SU-DHL-6 (cell line): ENCODE measurements at regions not wholly inside any gene's neighbourhood (a gene's known extent, or its start where the extent isn't known, plus 50 kb on each side); places are given as distances from the start of the nearest gene placed in this dataset.

ENCODE experiments used
- EZH2phosphoT487 ChIP-seq: fragments of 200-600 bp; sonication (generic), shearing (Covaris generic); conservative IDR thresholded peaks from 2 replicates; pipeline ENCODE4 v1.6.1; 2018; ENCODE audit warnings: mild to moderate bottlenecking, antibody characterized with exemption, low read length, moderate library complexity, mixed read lengths
- TF ChIP-seq, protein P1 (sequence below): fragments of 200-600 bp; sonication (generic); IDR thresholded peaks from one replicate; pipeline ENCODE4 v1.5.1; 2017; ENCODE audit warnings: antibody characterized with exemption, mild to moderate bottlenecking, low read length, moderate library complexity; ENCODE audit not compliant: insufficient read depth, poor library complexity, severe bottlenecking

GRCh38 chr2:234671231-234671630 is 174.3 kb upstream of the ARL4C start:
- no peak for TF ChIP-seq EZH2phosphoT487
- TF ChIP-seq, protein P1, sequence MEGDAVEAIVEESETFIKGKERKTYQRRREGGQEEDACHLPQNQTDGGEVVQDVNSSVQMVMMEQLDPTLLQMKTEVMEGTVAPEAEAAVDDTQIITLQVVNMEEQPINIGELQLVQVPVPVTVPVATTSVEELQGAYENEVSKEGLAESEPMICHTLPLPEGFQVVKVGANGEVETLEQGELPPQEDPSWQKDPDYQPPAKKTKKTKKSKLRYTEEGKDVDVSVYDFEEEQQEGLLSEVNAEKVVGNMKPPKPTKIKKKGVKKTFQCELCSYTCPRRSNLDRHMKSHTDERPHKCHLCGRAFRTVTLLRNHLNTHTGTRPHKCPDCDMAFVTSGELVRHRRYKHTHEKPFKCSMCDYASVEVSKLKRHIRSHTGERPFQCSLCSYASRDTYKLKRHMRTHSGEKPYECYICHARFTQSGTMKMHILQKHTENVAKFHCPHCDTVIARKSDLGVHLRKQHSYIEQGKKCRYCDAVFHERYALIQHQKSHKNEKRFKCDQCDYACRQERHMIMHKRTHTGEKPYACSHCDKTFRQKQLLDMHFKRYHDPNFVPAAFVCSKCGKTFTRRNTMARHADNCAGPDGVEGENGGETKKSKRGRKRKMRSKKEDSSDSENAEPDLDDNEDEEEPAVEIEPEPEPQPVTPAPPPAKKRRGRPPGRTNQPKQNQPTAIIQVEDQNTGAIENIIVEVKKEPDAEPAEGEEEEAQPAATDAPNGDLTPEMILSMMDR, result no peak
